DND-41 (cell line): ENCODE measurements at regions not wholly inside any gene's neighbourhood (a gene's known extent, or its start where the extent isn't known, plus 50 kb on each side); places are given as distances from the start of the nearest gene placed in this dataset.

ENCODE experiments used
- EZH2 ChIP-seq: IDR thresholded peaks from 3 replicates; pipeline ENCODE4 v1.6.1; 2012; ENCODE audit warnings: borderline replicate concordance, low read depth, mild to moderate bottlenecking, moderate library complexity, low read length, inconsistent platforms; ENCODE audit not compliant: severe bottlenecking
- TF ChIP-seq, protein P1 (sequence below): IDR thresholded peaks from 2 replicates; pipeline ENCODE4 v1.5.1; 2012; ENCODE audit warnings: borderline replicate concordance, low read length, moderate library complexity, mild to moderate bottlenecking; ENCODE audit not compliant: poor library complexity, severe bottlenecking; ENCODE audit errors: extremely low read depth

DNA sequence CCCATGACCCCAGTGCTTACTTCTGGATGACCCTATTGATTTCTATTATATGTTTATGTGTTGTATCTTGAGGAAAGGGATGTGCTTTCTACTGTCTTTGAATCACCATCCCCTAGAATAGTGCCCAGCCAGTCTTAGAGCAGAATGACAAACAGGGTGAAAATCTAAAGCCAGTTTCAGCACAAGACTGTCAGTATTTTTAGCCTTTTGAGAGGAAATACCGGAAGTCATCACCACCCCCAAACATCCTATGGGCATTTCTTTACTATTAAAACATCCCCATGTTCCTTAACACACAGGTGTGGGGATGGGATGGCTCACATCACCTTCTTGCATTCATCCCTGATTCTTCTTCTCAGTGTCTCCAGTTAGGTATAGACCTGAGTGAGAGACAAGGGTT is 52.1 kb upstream of the UBE2L5 start:
- TF ChIP-seq, protein P1, sequence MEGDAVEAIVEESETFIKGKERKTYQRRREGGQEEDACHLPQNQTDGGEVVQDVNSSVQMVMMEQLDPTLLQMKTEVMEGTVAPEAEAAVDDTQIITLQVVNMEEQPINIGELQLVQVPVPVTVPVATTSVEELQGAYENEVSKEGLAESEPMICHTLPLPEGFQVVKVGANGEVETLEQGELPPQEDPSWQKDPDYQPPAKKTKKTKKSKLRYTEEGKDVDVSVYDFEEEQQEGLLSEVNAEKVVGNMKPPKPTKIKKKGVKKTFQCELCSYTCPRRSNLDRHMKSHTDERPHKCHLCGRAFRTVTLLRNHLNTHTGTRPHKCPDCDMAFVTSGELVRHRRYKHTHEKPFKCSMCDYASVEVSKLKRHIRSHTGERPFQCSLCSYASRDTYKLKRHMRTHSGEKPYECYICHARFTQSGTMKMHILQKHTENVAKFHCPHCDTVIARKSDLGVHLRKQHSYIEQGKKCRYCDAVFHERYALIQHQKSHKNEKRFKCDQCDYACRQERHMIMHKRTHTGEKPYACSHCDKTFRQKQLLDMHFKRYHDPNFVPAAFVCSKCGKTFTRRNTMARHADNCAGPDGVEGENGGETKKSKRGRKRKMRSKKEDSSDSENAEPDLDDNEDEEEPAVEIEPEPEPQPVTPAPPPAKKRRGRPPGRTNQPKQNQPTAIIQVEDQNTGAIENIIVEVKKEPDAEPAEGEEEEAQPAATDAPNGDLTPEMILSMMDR: no peak
- TF ChIP-seq EZH2: no peak
